CD14-positive monocyte (primary cell): ENCODE measurements at regions not wholly inside any gene's neighbourhood (a gene's known extent, or its start where the extent isn't known, plus 50 kb on each side); places are given as distances from the start of the nearest gene placed in this dataset.

ENCODE experiments used
- DNase-seq, 3 donors: peaks; one replicate each; pipeline ENCODE4 v3.0.0-alpha.2; 2011 to 2022
- H2AFZ ChIP-seq: 2 replicates; pipeline ENCODE4 v1.6.0; 2012; ENCODE audit warnings: mild to moderate bottlenecking, low read depth, low read length, inconsistent platforms; ENCODE audit not compliant: insufficient read depth, poor library complexity, severe bottlenecking
- H3K27ac ChIP-seq, 2 donors: 1 replicate in 1 of 2; 2 replicates in 1 of 2; pipeline ENCODE4 v1.5.1; 2012 to 2013; ENCODE audit warnings: low read length in 2 of 2, control low read depth in 1 of 2, inconsistent platforms in 1 of 2, low read depth in 1 of 2, mild to moderate bottlenecking in 1 of 2
- H3K27me3 ChIP-seq, 2 donors: one replicate each; pipeline versions ENCODE4 v1.6.0 to v1.6.1; 2011 to 2013; ENCODE audit warnings: low read length in 2 of 2; ENCODE audit not compliant: control insufficient read depth in 2 of 2, insufficient read depth in 2 of 2
- H3K36me3 ChIP-seq, 2 donors: replicated peaks in 1 of 2; 1 replicate in 1 of 2; 2 replicates in 1 of 2; pipeline versions ENCODE4 v1.5.1 to v1.6.1; 2012 to 2013; ENCODE audit warnings: low read length in 2 of 2, control low read depth in 1 of 2, inconsistent platforms in 1 of 2, mild to moderate bottlenecking in 1 of 2; ENCODE audit not compliant: insufficient read depth in 2 of 2, control insufficient read depth in 1 of 2
- H3K4me1 ChIP-seq, 2 donors: 1 replicate in 1 of 2; 2 replicates in 1 of 2; pipeline versions ENCODE4 v1.5.1 to v1.6.1; 2012 to 2013; ENCODE audit warnings: low read length in 2 of 2, control low read depth in 1 of 2, inconsistent platforms in 1 of 2, mild to moderate bottlenecking in 1 of 2, moderate library complexity in 1 of 2; ENCODE audit not compliant: insufficient read depth in 2 of 2, control insufficient read depth in 1 of 2
- H3K4me2 ChIP-seq: replicated peaks from 2 replicates; pipeline ENCODE3; 2012; ENCODE audit warnings: low read length, moderate library complexity, mild to moderate bottlenecking; ENCODE audit not compliant: poor library complexity, severe bottlenecking; ENCODE audit errors: extremely low read depth
- H3K4me3 ChIP-seq, 3 experiments: fragments of 200-600 bp in 1 of 3; sonication (generic) in 1 of 3; replicated peaks in 1 of 3; 1 replicate in 2 of 3; 2 replicates in 1 of 3; pipeline ENCODE4 v1.5.1; 2011 to 2013; ENCODE audit warnings: low read length in 3 of 3, mild to moderate bottlenecking in 3 of 3, control low read depth in 2 of 3, low read depth in 2 of 3, inconsistent platforms in 1 of 3, moderate library complexity in 1 of 3
- H3K79me2 ChIP-seq: 2 replicates; pipeline ENCODE4 v1.6.0; 2012; ENCODE audit warnings: mild to moderate bottlenecking, control low read depth, inconsistent platforms, low read length, moderate library complexity; ENCODE audit not compliant: insufficient read depth
- H3K9ac ChIP-seq: 2 replicates; pipeline ENCODE4 v1.6.0; 2017; ENCODE audit warnings: low read length, mild to moderate bottlenecking; ENCODE audit not compliant: insufficient read depth, poor library complexity, severe bottlenecking
- H3K9me3 ChIP-seq, 2 donors: replicated peaks in 1 of 2; 1 replicate in 1 of 2; 2 replicates in 1 of 2; pipeline versions ENCODE4 v1.5.1 to v1.6.1; 2012 to 2013; ENCODE audit warnings: low read length in 2 of 2, control low read depth in 1 of 2; ENCODE audit not compliant: control insufficient read depth in 1 of 2, insufficient read depth in 1 of 2
- H4K20me1 ChIP-seq: 2 replicates; pipeline ENCODE4 v1.6.0; 2012; ENCODE audit warnings: mild to moderate bottlenecking, low read length, control low read depth, moderate library complexity; ENCODE audit not compliant: insufficient read depth
- H3K27ac Mint-ChIP-seq, 7 donors: one replicate each; pipeline ENCODE4 v1.8.0; 2020; ENCODE audit warnings: mild to moderate bottlenecking in 7 of 7, mixed read lengths in 7 of 7, moderate library complexity in 6 of 7, inconsistent platforms in 2 of 7
- H3K27me3 Mint-ChIP-seq, 3 donors: one replicate each; pipeline ENCODE4 v1.8.0; 2021 to 2022; ENCODE audit warnings: low read depth in 3 of 3, mild to moderate bottlenecking in 3 of 3, mixed read lengths in 3 of 3, moderate library complexity in 3 of 3, inconsistent platforms in 1 of 3
- H3K36me3 Mint-ChIP-seq, 2 donors: one replicate each; pipeline ENCODE4 v1.8.0; 2020; ENCODE audit warnings: mixed read lengths in 2 of 2, inconsistent platforms in 1 of 2, mild to moderate bottlenecking in 1 of 2
- H3K4me1 Mint-ChIP-seq: one replicate; pipeline ENCODE4 v1.8.0; 2020; ENCODE audit warnings: mild to moderate bottlenecking, mixed read lengths
- H3K4me3 Mint-ChIP-seq, 2 donors: one replicate each; pipeline ENCODE4 v1.8.0; 2020; ENCODE audit warnings: mild to moderate bottlenecking in 2 of 2, mixed read lengths in 2 of 2, moderate library complexity in 1 of 2
- H3K9me3 Mint-ChIP-seq, 7 donors: one replicate each; pipeline ENCODE4 v1.8.0; 2020 to 2022; ENCODE audit warnings: mixed read lengths in 7 of 7, mild to moderate bottlenecking in 6 of 7, moderate library complexity in 6 of 7, inconsistent platforms in 2 of 7
- CTCF ChIP-seq: fragments of 200-600 bp; IDR thresholded peaks from one replicate; pipeline ENCODE4 v1.8.0; 2022; ENCODE audit warnings: antibody characterized with exemption, mild to moderate bottlenecking
- WGBS: methylation state at CpG from one replicate; pipeline ENCODE4 v1.1.5; 2013; ENCODE audit warnings: missing lambda C conversion rate; ENCODE audit not compliant: insufficient coverage; 5-methylcytosine and 5-hydroxymethylcytosine counted together
- intact Hi-C, 2 donors: fragments of 100-400 bp; cut with micrococcal nuclease; formaldehyde crosslinking; loops; one replicate each; pipeline versions ENCODE4 v1.15.0 to v1.15.1; 2023

GRCh38 chr1:222973561-222973960 lies 158.7 kb downstream of the DISP1 start:
- no peak overlapping the region for H3K27ac Mint-ChIP-seq
- WGBS = 100% methylated on average over 1 of the region's 2 CpGs

DNA sequence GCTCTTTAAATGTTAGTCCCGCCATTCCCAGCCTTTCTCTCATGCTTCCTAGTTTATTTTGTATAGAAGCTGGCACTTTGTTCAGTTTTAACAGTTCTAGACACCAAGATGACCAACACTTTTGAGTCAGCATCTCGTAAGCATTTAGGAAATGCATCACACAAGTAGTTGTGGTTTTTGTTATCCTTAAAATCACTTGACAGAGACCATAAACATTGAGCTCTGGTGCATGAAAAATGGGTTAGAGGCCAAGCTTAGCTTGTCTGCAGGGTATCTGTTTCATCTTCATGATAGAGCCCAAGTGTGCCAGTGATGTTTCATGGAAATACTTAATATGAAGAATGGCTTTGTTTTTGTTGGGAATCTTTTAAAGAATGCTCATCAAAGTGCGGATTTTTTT lies 159.7 kb downstream of the DISP1 start:
- Mint-ChIP-seq H3K9me3 (peaks cover 0 to 4% (median 0%) of the 10 kb centered on the region in 7 donors), H3K27me3 (no peaks in the 10 kb centered on the region), H3K36me3 (no peaks in the 10 kb centered on the region), H3K27ac (no peak overlapping the region), H3K4me1 (no peaks in the 10 kb centered on the region), H3K4me3 (no peak overlapping the region)
- no peak for TF ChIP-seq CTCF
- 0% methylated on average over 1 of the region's 3 CpGs for whole genome bisulfite sequencing
- no peaks in the 10 kb centered on the region for H3K9me3 ChIP-seq
- no peaks in the 10 kb centered on the region for H3K27me3 ChIP-seq
- no peaks in the 10 kb centered on the region for H3K4me1 ChIP-seq
- no peak overlapping the region for H3K27ac ChIP-seq
- H4K20me1 ChIP-seq = no peaks in the 10 kb centered on the region
- no peak overlapping the region for H3K4me2 ChIP-seq
- no peak overlapping the region for H2AFZ ChIP-seq
- H3K4me3 ChIP-seq = no peak overlapping the region
- no peaks in the 10 kb centered on the region for H3K79me2 ChIP-seq
- H3K36me3 ChIP-seq = no peaks in the 10 kb centered on the region
- intact Hi-C loops = no loop called here
- no peak for DNase-seq
- H3K9ac ChIP-seq = no peak overlapping the region

More at GRCh38 chr1:222973561-222973960, 158.7 kb downstream of the DISP1 start:
- Mint-ChIP-seq H3K36me3 (no peaks in the 10 kb centered on the region), H3K27me3 (no peaks in the 10 kb centered on the region), H3K9me3 (peaks cover 0 to 2% (median 0%) of the 10 kb centered on the region in 7 donors), H3K4me3 (no peak overlapping the region), H3K4me1 (no peaks in the 10 kb centered on the region)
- TF ChIP-seq CTCF = no peak
- no peaks in the 10 kb centered on the region for H4K20me1 ChIP-seq
- H3K36me3 ChIP-seq = no peaks in the 10 kb centered on the region
- H3K9ac ChIP-seq = no peak overlapping the region
- no peaks in the 10 kb centered on the region for H3K4me1 ChIP-seq
- no peak overlapping the region for H2AFZ ChIP-seq
- H3K4me3 ChIP-seq = no peak overlapping the region
- H3K27ac ChIP-seq = no peak overlapping the region
- H3K4me2 ChIP-seq = no peak overlapping the region
- no peaks in the 10 kb centered on the region for H3K27me3 ChIP-seq
- intact Hi-C loops = no loop called here
- H3K9me3 ChIP-seq = no peaks in the 10 kb centered on the region
- no peak for DNase-seq
- H3K79me2 ChIP-seq = no peaks in the 10 kb centered on the region
